IMR-90 (cell line): ENCODE measurements at regions not wholly inside any gene's neighbourhood (a gene's known extent, or its start where the extent isn't known, plus 50 kb on each side); places are given as distances from the start of the nearest gene placed in this dataset.

Experiments
- ATAC-seq: fragments of 200-7000 bp; cut with Tn5 transposase; 2 replicates; pipeline ENCODE4 v1.9.1; 2020; ENCODE audit warnings: low read depth, mild to moderate bottlenecking, moderate library complexity
- BruUV-seq: library from RNA; stranded (reverse); fragments of 400-500 nt; replicated peaks from 2 replicates; lab custom pipeline; 2021; lab: Mats Ljungman, UMichigan
- CTCF ChIA-PET: fragments of 300-600 bp; formaldehyde crosslinking; extraction: SDS; loops from one replicate; lab custom pipeline; 2021; ENCODE audit warnings: antibody characterized with exemption; lab: Yijun Ruan, JAX
- POLR2A ChIA-PET: fragments of 300-600 bp; sonication (Branson Sonifier 250); formaldehyde crosslinking; loops from one replicate; lab custom pipeline; 2022; ENCODE audit warnings: antibody characterized with exemption; ENCODE audit not compliant: unreplicated experiment; lab: Charles Lee
- DNase-seq: peaks from one replicate; pipeline ENCODE4 v3.0.0; 2013
- H2AFZ ChIP-seq: replicated peaks from 2 replicates; pipeline ENCODE3; 2013; ENCODE audit warnings: low read length, mild to moderate bottlenecking; ENCODE audit not compliant: poor library complexity
- H2AK5ac ChIP-seq: 2 replicates; pipeline ENCODE4 v1.6.1; 2013; ENCODE audit warnings: low read depth, low read length, inconsistent platforms
- H2AK9ac ChIP-seq: replicated peaks from 2 replicates; pipeline ENCODE3; 2013; ENCODE audit warnings: mild to moderate bottlenecking, low read depth, low read length, moderate library complexity; ENCODE audit not compliant: poor library complexity
- H2BK120ac ChIP-seq: 2 replicates; pipeline ENCODE4 v1.6.1; 2013; ENCODE audit warnings: low read depth, low read length, inconsistent platforms
- H2BK15ac ChIP-seq: 3 replicates; pipeline ENCODE4 v1.6.1; 2013; ENCODE audit warnings: low read depth, low read length, inconsistent platforms
- H2BK20ac ChIP-seq: 2 replicates; pipeline ENCODE4 v1.6.1; 2013; ENCODE audit warnings: low read depth, mild to moderate bottlenecking, inconsistent platforms, low read length, moderate library complexity
- H2BK5ac ChIP-seq: 2 replicates; pipeline ENCODE4 v1.6.1; 2013; ENCODE audit warnings: mild to moderate bottlenecking, low read depth, low read length, inconsistent platforms; ENCODE audit not compliant: poor library complexity, severe bottlenecking
- H3K14ac ChIP-seq: replicated peaks from 2 replicates; pipeline ENCODE4 v1.6.1; 2013; ENCODE audit warnings: low read depth, low read length, inconsistent platforms
- H3K18ac ChIP-seq: 2 replicates; pipeline ENCODE4 v1.6.1; 2013; ENCODE audit warnings: low read depth, low read length, control low read depth
- H3K23ac ChIP-seq: 2 replicates; pipeline ENCODE4 v1.6.1; 2013; ENCODE audit warnings: low read depth, low read length, inconsistent platforms
- H3K27ac ChIP-seq: 2 replicates; pipeline ENCODE4 v1.5.1; 2013; ENCODE audit warnings: mild to moderate bottlenecking, control low read depth, low read length; ENCODE audit not compliant: insufficient read depth
- H3K27me3 ChIP-seq: 2 replicates; pipeline ENCODE4 v1.6.1; 2013; ENCODE audit warnings: low read length; ENCODE audit not compliant: control insufficient read depth, insufficient read depth
- H3K36me3 ChIP-seq: 2 replicates; pipeline ENCODE4 v1.6.1; 2013; ENCODE audit warnings: low read length, mixed read lengths; ENCODE audit not compliant: control insufficient read depth, insufficient read depth
- H3K4ac ChIP-seq: 2 replicates; pipeline ENCODE4 v1.6.1; 2013; ENCODE audit warnings: low read depth, low read length, inconsistent platforms
- H3K4me1 ChIP-seq: 2 replicates; pipeline ENCODE4 v1.6.1; 2013; ENCODE audit warnings: low read length, mixed read lengths; ENCODE audit not compliant: control insufficient read depth, insufficient read depth
- H3K4me2 ChIP-seq: 2 replicates; pipeline ENCODE4 v1.6.1; 2013; ENCODE audit warnings: low read depth, mild to moderate bottlenecking, control low read depth, low read length, moderate library complexity
- H3K4me3 ChIP-seq: 2 replicates; pipeline ENCODE4 v1.5.1; 2013; ENCODE audit warnings: low read depth, mild to moderate bottlenecking, control low read depth, low read length, moderate library complexity; ENCODE audit not compliant: insufficient read depth
- H3K56ac ChIP-seq: 2 replicates; pipeline ENCODE4 v1.6.1; 2013; ENCODE audit warnings: low read length, inconsistent platforms; ENCODE audit not compliant: insufficient read depth; ENCODE audit errors: extremely low read depth
- H3K79me1 ChIP-seq, 2 experiments: 2 replicates each; pipeline ENCODE4 v1.6.1; 2013; ENCODE audit warnings: low read length in 2 of 2, inconsistent platforms in 1 of 2, low read depth in 1 of 2
- H3K9ac ChIP-seq: 2 replicates; pipeline ENCODE4 v1.6.1; 2013; ENCODE audit warnings: low read depth, low read length, control low read depth
- H3K9me1 ChIP-seq: 2 replicates; pipeline ENCODE4 v1.6.1; 2013; ENCODE audit warnings: low read length, inconsistent platforms; ENCODE audit not compliant: insufficient read depth
- H3K9me3 ChIP-seq: 2 replicates; pipeline ENCODE4 v1.6.1; 2013; ENCODE audit warnings: low read length; ENCODE audit not compliant: control insufficient read depth, insufficient read depth
- H4K20me1 ChIP-seq: 2 replicates; pipeline ENCODE4 v1.6.1; 2013; ENCODE audit warnings: low read length, inconsistent platforms; ENCODE audit not compliant: insufficient read depth
- H4K5ac ChIP-seq: 2 replicates; pipeline ENCODE4 v1.6.1; 2013; ENCODE audit warnings: mild to moderate bottlenecking, low read depth, low read length, control low read depth
- H4K8ac ChIP-seq, 2 experiments: 2 replicates each; pipeline ENCODE4 v1.6.1; 2013; ENCODE audit warnings: low read depth in 2 of 2, low read length in 2 of 2, control low read depth in 1 of 2, inconsistent platforms in 1 of 2
- H4K91ac ChIP-seq: 2 replicates; pipeline ENCODE4 v1.6.1; 2013; ENCODE audit warnings: low read depth, low read length, inconsistent platforms; ENCODE audit not compliant: insufficient read depth
- BHLHE40 ChIP-seq: fragments of 150-350 bp; IDR thresholded peaks from 2 replicates; pipeline ENCODE4 v1.6.1; 2016; ENCODE audit warnings: mild to moderate bottlenecking, low read depth, low read length
- CHD1 ChIP-seq: IDR thresholded peaks from 2 replicates; pipeline ENCODE4 v1.6.1; 2012; ENCODE audit warnings: low read depth, low read length, improper control_type of control experiment
- MAFK ChIP-seq: IDR thresholded peaks from 2 replicates; pipeline ENCODE4 v1.6.1; 2012; ENCODE audit warnings: low read depth, low read length, improper control_type of control experiment
- MAZ ChIP-seq: IDR thresholded peaks from 2 replicates; pipeline ENCODE4 v1.6.1; 2012; ENCODE audit warnings: low read depth, mild to moderate bottlenecking, low read length, improper control_type of control experiment, moderate library complexity, borderline replicate concordance
- MXI1 ChIP-seq: IDR thresholded peaks from 2 replicates; pipeline ENCODE4 v1.6.1; 2012; ENCODE audit warnings: low read depth, mild to moderate bottlenecking, low read length, moderate library complexity, borderline replicate concordance
- NFE2L2 ChIP-seq: fragments of 150-350 bp; IDR thresholded peaks from 2 replicates; pipeline ENCODE4 v1.6.1; 2016; ENCODE audit warnings: low read depth, mild to moderate bottlenecking, low read length
- POLR2A ChIP-seq: IDR thresholded peaks from 2 replicates; pipeline ENCODE4 v1.6.1; 2012; ENCODE audit warnings: mild to moderate bottlenecking, low read depth, low read length
- RAD21 ChIP-seq: IDR thresholded peaks from 2 replicates; pipeline ENCODE4 v1.6.1; 2012; ENCODE audit warnings: low read length, improper control_type of control experiment
- RCOR1 ChIP-seq: IDR thresholded peaks from 2 replicates; pipeline ENCODE4 v1.6.1; 2012; ENCODE audit warnings: mild to moderate bottlenecking, low read length, improper control_type of control experiment; ENCODE audit not compliant: insufficient replicate concordance
- SMC3 ChIP-seq: fragments of 150-350 bp; IDR thresholded peaks from 2 replicates; pipeline ENCODE4 v1.6.1; 2016; ENCODE audit warnings: low read depth, mild to moderate bottlenecking, antibody characterized with exemption, low read length, moderate library complexity
- WGBS, 2 experiments: methylation state at CpG; one replicate each; pipeline versions ENCODE4 v1.1.5 to v1.1.7; 2013; ENCODE audit warnings: missing lambda C conversion rate in 2 of 2; ENCODE audit not compliant: insufficient read length in 1 of 2; ENCODE audit errors: extremely low coverage in 2 of 2; 5-methylcytosine and 5-hydroxymethylcytosine counted together
- dilution Hi-C: fragments of 300-500 bp; cut with HindIII; formaldehyde crosslinking; loops from one replicate; pipeline ENCODE4 v1.14.3; 2018; ENCODE audit warnings: low sequenced_read_pairs; ENCODE audit not compliant: unreplicated experiment
- in situ Hi-C: fragments of 300-500 bp; cut with MboI; formaldehyde crosslinking; loops from 3 replicates; pipeline ENCODE4 v1.14.3; 2019; ENCODE audit warnings: low sequenced_read_pairs, inconsistent platforms, mixed read lengths
- intact Hi-C: fragments of 100-400 bp; cut with micrococcal nuclease; formaldehyde crosslinking; loops from 2 replicates; pipeline ENCODE4 v1.10.0; 2022
- TF ChIP-seq, protein P1 (sequence below): fragments of 150-350 bp; IDR thresholded peaks from 2 replicates; pipeline ENCODE4 v1.6.1; 2016; ENCODE audit warnings: low read depth, mild to moderate bottlenecking, low read length, moderate library complexity, borderline replicate concordance
- TF ChIP-seq, protein P2 (sequence below): fragments of 150-350 bp; IDR thresholded peaks from 2 replicates; pipeline ENCODE4 v1.6.1; 2017; ENCODE audit warnings: mild to moderate bottlenecking, antibody characterized with exemption, low read length, low read depth

- intact Hi-C loops (no loop called here), dilution Hi-C loops (no loop called here), in situ Hi-C loops (no loop called here)
- Histone ChIP-seq H3K4me3 (no peak overlapping the region), H3K4ac (no peak overlapping the region), H3K56ac (no peak overlapping the region), H3K18ac (no peak overlapping the region), H3K23ac (no peak overlapping the region), H3K27me3 (peaks cover 7% of the 10 kb centered on the region), H3K27ac (no peak overlapping the region), H2AFZ (no peak overlapping the region), H3K14ac (no peak overlapping the region), H3K36me3 (no peaks in the 10 kb centered on the region), H4K8ac (no peak overlapping the region), H2AK9ac (no peak overlapping the region), H2BK20ac (no peak overlapping the region), H3K9ac (no peak overlapping the region), H2AK5ac (no peak overlapping the region), H4K5ac (no peak overlapping the region), H3K9me1 (no peaks in the 10 kb centered on the region), H4K91ac (no peak overlapping the region), H4K20me1 (no peaks in the 10 kb centered on the region), H2BK15ac (no peak overlapping the region), H2BK120ac (no peak overlapping the region), H3K4me2 (no peak overlapping the region), H2BK5ac (no peak overlapping the region), H3K4me1 (no peaks in the 10 kb centered on the region), H3K79me1 (no peaks in the 10 kb centered on the region), H3K9me3 (no peaks in the 10 kb centered on the region)
- no peak for TF ChIP-seq SMC3
- TF ChIP-seq RAD21: no peak
- no peak for TF ChIP-seq MAZ
- no peak for TF ChIP-seq MXI1
- TF ChIP-seq CHD1: no peak
- TF ChIP-seq, protein P1, sequence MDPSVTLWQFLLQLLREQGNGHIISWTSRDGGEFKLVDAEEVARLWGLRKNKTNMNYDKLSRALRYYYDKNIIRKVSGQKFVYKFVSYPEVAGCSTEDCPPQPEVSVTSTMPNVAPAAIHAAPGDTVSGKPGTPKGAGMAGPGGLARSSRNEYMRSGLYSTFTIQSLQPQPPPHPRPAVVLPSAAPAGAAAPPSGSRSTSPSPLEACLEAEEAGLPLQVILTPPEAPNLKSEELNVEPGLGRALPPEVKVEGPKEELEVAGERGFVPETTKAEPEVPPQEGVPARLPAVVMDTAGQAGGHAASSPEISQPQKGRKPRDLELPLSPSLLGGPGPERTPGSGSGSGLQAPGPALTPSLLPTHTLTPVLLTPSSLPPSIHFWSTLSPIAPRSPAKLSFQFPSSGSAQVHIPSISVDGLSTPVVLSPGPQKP: no peak
- TF ChIP-seq NFE2L2: no peak
- TF ChIP-seq, protein P2, sequence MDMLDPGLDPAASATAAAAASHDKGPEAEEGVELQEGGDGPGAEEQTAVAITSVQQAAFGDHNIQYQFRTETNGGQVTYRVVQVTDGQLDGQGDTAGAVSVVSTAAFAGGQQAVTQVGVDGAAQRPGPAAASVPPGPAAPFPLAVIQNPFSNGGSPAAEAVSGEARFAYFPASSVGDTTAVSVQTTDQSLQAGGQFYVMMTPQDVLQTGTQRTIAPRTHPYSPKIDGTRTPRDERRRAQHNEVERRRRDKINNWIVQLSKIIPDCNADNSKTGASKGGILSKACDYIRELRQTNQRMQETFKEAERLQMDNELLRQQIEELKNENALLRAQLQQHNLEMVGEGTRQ: no peak
- no peak for TF ChIP-seq RCOR1
- TF ChIP-seq POLR2A: no peak
- no peak for TF ChIP-seq BHLHE40
- no peak for TF ChIP-seq MAFK
- no CpG with 5 or more reads among the region's 2 CpGs for WGBS, 2 experiments
- BruUV-seq: no TSS peak
- ChIA-PET CTCF (interaction anchor here (0.5 to 1.3 kb wide), 5 partner anchors 11 to 374 kb away, joined by 3 to 7 read pairs (median 5); no protein-coding TSS in a partner anchor), POLR2A (no interaction called here)
- no peak for ATAC-seq
- DNase-seq: no peak
These were observed 137.3 kb upstream of the NABP1 start for GRCh38 chr2:191540681-191541080.
